ENCODE measurements at regions not wholly inside any gene's neighbourhood (a gene's known extent, or its start where the extent isn't known, plus 50 kb on each side); places are given as distances from the start of the nearest gene placed in this dataset.

GRCh38 chr2:117737846-117738245, 76.6 kb upstream of the DDX18 start:
- no peak for DNase-seq

GRCh38 chr2:117738991-117739839, 75.3 kb upstream of the DDX18 start:
- no peak for DNase-seq

GRCh38 chr2:117745537-117745936, 69.0 kb upstream of the DDX18 start:
- no peak for DNase-seq

GRCh38 chr2:117755768-117756167, 58.7 kb upstream of the DDX18 start:
- DNase-seq: no peak

GRCh38 chr2:117760916-117761315, 53.6 kb upstream of the DDX18 start:
- DNase-seq: no peak

- no peak for DNase-seq
Observed at GRCh38 chr2:117762454-117762853, 52.0 kb upstream of the DDX18 start.

- no peak for DNase-seq
Observed at GRCh38 chr2:117763804-117764203, 50.7 kb upstream of the DDX18 start.

Measured in NCI-H146 (cell line).